HFFc6 (cell line): ENCODE measurements at regions not wholly inside any gene's neighbourhood (a gene's known extent, or its start where the extent isn't known, plus 50 kb on each side); places are given as distances from the start of the nearest gene placed in this dataset.

Source experiments
- DNase-seq: peaks from one replicate; pipeline ENCODE4 v3.0.0-alpha.2; 2018
- H3K27ac Mint-ChIP-seq: 2 replicates; pipeline ENCODE4 v1.8.0; 2020; ENCODE audit warnings: mild to moderate bottlenecking, mixed read lengths
- H3K27me3 Mint-ChIP-seq: 2 replicates; pipeline ENCODE4 v1.8.0; 2021; ENCODE audit warnings: mild to moderate bottlenecking, moderate library complexity, mixed read lengths; ENCODE audit not compliant: insufficient read depth
- H3K36me3 Mint-ChIP-seq: 2 replicates; pipeline ENCODE4 v1.8.0; 2021; ENCODE audit warnings: low read depth, mixed read lengths
- H3K4me1 Mint-ChIP-seq: 2 replicates; pipeline ENCODE4 v1.8.0; 2020; ENCODE audit warnings: low read depth, mixed read lengths
- H3K4me3 Mint-ChIP-seq: 2 replicates; pipeline ENCODE4 v1.8.0; 2020; ENCODE audit warnings: mild to moderate bottlenecking, moderate library complexity, mixed read lengths
- H3K9me3 Mint-ChIP-seq: 2 replicates; pipeline ENCODE4 v1.8.0; 2020; ENCODE audit warnings: mild to moderate bottlenecking, mixed read lengths
- CTCF ChIP-seq: fragments of 200-600 bp; sonication (generic); IDR thresholded peaks from 2 replicates; pipeline ENCODE4 v1.5.0; 2021; ENCODE audit warnings: antibody characterized with exemption, mild to moderate bottlenecking

- Mint-ChIP-seq H3K36me3 (no peaks in the 10 kb centered on the region), H3K9me3 (no peaks in the 10 kb centered on the region), H3K4me1 (peaks cover 62% of the 10 kb centered on the region), H3K27me3 (peaks cover 2% of the 10 kb centered on the region; the same call in 1 of the 2 replicates), H3K4me3 (no peak overlapping the region), H3K27ac (no peak overlapping the region)
- DNase-seq: no peak
- no peak for TF ChIP-seq CTCF
Measured at GRCh38 chr5:82355053-82355452, 76.9 kb upstream of the RPS23 start.

- DNase-seq: no peak
- peaks cover 62% of the 10 kb centered on the region for H3K4me1 Mint-ChIP-seq
- H3K36me3 Mint-ChIP-seq: no peaks in the 10 kb centered on the region
- TF ChIP-seq CTCF: no peak
- H3K27me3 Mint-ChIP-seq: peaks cover 2% of the 10 kb centered on the region; the same call in 1 of the 2 replicates
- no peak overlapping the region for H3K4me3 Mint-ChIP-seq
- no peaks in the 10 kb centered on the region for H3K9me3 Mint-ChIP-seq
- no peak overlapping the region for H3K27ac Mint-ChIP-seq
Measured at GRCh38 chr5:82354543-82354942, 76.4 kb upstream of the RPS23 start.

- no peaks in the 10 kb centered on the region for H3K9me3 Mint-ChIP-seq
- no peaks in the 10 kb centered on the region for H3K36me3 Mint-ChIP-seq
- TF ChIP-seq CTCF: no peak
- no peak overlapping the region for H3K27ac Mint-ChIP-seq
- no peak overlapping the region for H3K4me3 Mint-ChIP-seq
- DNase-seq: no peak
- H3K4me1 Mint-ChIP-seq: peaks cover 62% of the 10 kb centered on the region
- H3K27me3 Mint-ChIP-seq: no peaks in the 10 kb centered on the region
Measured at GRCh38 chr5:82353522-82353921, 75.4 kb upstream of the RPS23 start.

GRCh38 chr5:82352146-82352791 is 74.1 kb upstream of the RPS23 start:
- no peaks in the 10 kb centered on the region for H3K36me3 Mint-ChIP-seq
- peak overlapping the region; percentile 57 for H3K27ac Mint-ChIP-seq
- TF ChIP-seq CTCF: peak; percentile 54; the same call in 1 of the 2 replicates
- H3K4me1 Mint-ChIP-seq: peaks cover 62% of the 10 kb centered on the region
- no peaks in the 10 kb centered on the region for H3K9me3 Mint-ChIP-seq
- no peak for DNase-seq
- H3K27me3 Mint-ChIP-seq: no peaks in the 10 kb centered on the region
- peak overlapping the region; percentile 14; the same call in 1 of the 2 replicates for H3K4me3 Mint-ChIP-seq

GRCh38 chr5:82351754-82352145 is 73.6 kb upstream of the RPS23 start:
- Mint-ChIP-seq H3K4me1 (peaks cover 62% of the 10 kb centered on the region), H3K9me3 (no peaks in the 10 kb centered on the region), H3K4me3 (no peak overlapping the region), H3K27me3 (0 out of 2 replicates have a peak, but pooled peaks cover 2% of the 10 kb centered on the region), H3K27ac (0 out of 2 replicates have a peak overlapping the region, but pooled peaks have one; percentile 57), H3K36me3 (no peaks in the 10 kb centered on the region)
- DNase-seq: peak; percentile 78
- TF ChIP-seq CTCF: peak; percentile 94
